IMR-90 (cell line): ENCODE measurements at regions not wholly inside any gene's neighbourhood (a gene's known extent, or its start where the extent isn't known, plus 50 kb on each side); places are given as distances from the start of the nearest gene placed in this dataset.

Experiments used
- BHLHE40 ChIP-seq: fragments of 150-350 bp; IDR thresholded peaks from 2 replicates; pipeline ENCODE4 v1.6.1; 2016; ENCODE audit warnings: mild to moderate bottlenecking, low read depth, low read length
- CHD1 ChIP-seq: IDR thresholded peaks from 2 replicates; pipeline ENCODE4 v1.6.1; 2012; ENCODE audit warnings: low read depth, low read length, improper control_type of control experiment
- CTCF ChIP-seq: conservative IDR thresholded peaks from 2 replicates; pipeline ENCODE4 v1.5.1; 2012; ENCODE audit warnings: mild to moderate bottlenecking, low read depth, low read length, improper control_type of control experiment
- ELK1 ChIP-seq: fragments of 150-350 bp; IDR thresholded peaks from 2 replicates; pipeline ENCODE4 v1.6.1; 2016; ENCODE audit warnings: low read depth, mild to moderate bottlenecking, low read length, moderate library complexity, borderline replicate concordance
- FOS ChIP-seq: fragments of 150-350 bp; IDR thresholded peaks from 2 replicates; pipeline ENCODE4 v1.6.1; 2016; ENCODE audit warnings: low read depth, low read length
- MAZ ChIP-seq: IDR thresholded peaks from 2 replicates; pipeline ENCODE4 v1.6.1; 2012; ENCODE audit warnings: low read depth, mild to moderate bottlenecking, low read length, improper control_type of control experiment, moderate library complexity, borderline replicate concordance
- NFE2L2 ChIP-seq: fragments of 150-350 bp; IDR thresholded peaks from 2 replicates; pipeline ENCODE4 v1.6.1; 2016; ENCODE audit warnings: low read depth, mild to moderate bottlenecking, low read length
- POLR2A ChIP-seq: IDR thresholded peaks from 2 replicates; pipeline ENCODE4 v1.6.1; 2012; ENCODE audit warnings: mild to moderate bottlenecking, low read depth, low read length
- RAD21 ChIP-seq: IDR thresholded peaks from 2 replicates; pipeline ENCODE4 v1.6.1; 2012; ENCODE audit warnings: low read length, improper control_type of control experiment
- RCOR1 ChIP-seq: IDR thresholded peaks from 2 replicates; pipeline ENCODE4 v1.6.1; 2012; ENCODE audit warnings: mild to moderate bottlenecking, low read length, improper control_type of control experiment; ENCODE audit not compliant: insufficient replicate concordance
- RFX5 ChIP-seq: IDR thresholded peaks from 2 replicates; pipeline ENCODE4 v1.8.0; 2012; ENCODE audit warnings: low read depth, mild to moderate bottlenecking, low read length, moderate library complexity
- USF2 ChIP-seq: fragments of 150-350 bp; IDR thresholded peaks from 2 replicates; pipeline ENCODE4 v1.6.1; 2017; ENCODE audit warnings: mild to moderate bottlenecking, antibody characterized with exemption, low read length, low read depth

- TF ChIP-seq CTCF (no peak), CHD1 (no peak), USF2 (no peak), POLR2A (no peak), RFX5 (no peak), RCOR1 (no peak), MAZ (no peak), RAD21 (no peak), FOS (no peak), ELK1 (no peak), NFE2L2 (no peak), BHLHE40 (no peak)
These were observed 354.7 kb downstream of the LMO4 start for GRCh38 chr1:87683196-87683956.
